ENCODE measurements at regions not wholly inside any gene's neighbourhood (a gene's known extent, or its start where the extent isn't known, plus 50 kb on each side); places are given as distances from the start of the nearest gene placed in this dataset.
A peak's percentile ranks its signal among the peaks of the same experiment; 100 is the strongest.

GRCh38 chrX:65601530-65602220, 65.8 kb upstream of the MSN start:
- no peak for DNase-seq (ENCODE audit: low read depth, low spot score)
- no peak overlapping the region for H3K27ac ChIP-seq (ENCODE audit: control insufficient read depth, insufficient read depth, low read length)

GRCh38 chrX:65601126-65601525, 66.3 kb upstream of the MSN start:
- Histone ChIP-seq H3K27me3 (ENCODE audit: control insufficient read depth, extremely low read depth, insufficient read depth, low read length) (no peaks in the 10 kb centered on the region), H3K4me3 (ENCODE audit: control insufficient read depth in 2 of 3, extremely low read depth in 1 of 3, insufficient read depth in 2 of 3, low read depth in 1 of 3, low read length in 3 of 3) (no peak overlapping the region), H3K9me3 (ENCODE audit: control insufficient read depth, low read depth, low read length) (no peaks in the 10 kb centered on the region), H3K79me2 (ENCODE audit: control insufficient read depth, insufficient read depth, low read length) (no peaks in the 10 kb centered on the region), H4K20me1 (ENCODE audit: control insufficient read depth, extremely low read depth, insufficient read depth, low read length) (no peaks in the 10 kb centered on the region), H3K36me3 (ENCODE audit: control insufficient read depth in 2 of 2, extremely low read depth in 1 of 2, insufficient read depth in 2 of 2, low read length in 2 of 2) (no peaks in the 10 kb centered on the region), H2AFZ (ENCODE audit: control insufficient read depth, low read length) (no peak overlapping the region), H3K4me2 (ENCODE audit: control insufficient read depth, extremely low read depth, insufficient read depth, low read depth, low read length) (no peak overlapping the region), H3K4me1 (ENCODE audit: control insufficient read depth, extremely low read depth, insufficient read depth, low read length) (peaks cover 13% of the 10 kb centered on the region), H3K27ac (ENCODE audit: control insufficient read depth, insufficient read depth, low read length) (no peak overlapping the region), H3K9me1 (ENCODE audit: control insufficient read depth, extremely low read depth, insufficient read depth, low read length) (no peaks in the 10 kb centered on the region), H3K9ac (ENCODE audit: control insufficient read depth, extremely low read depth, insufficient read depth, low read length) (no peak overlapping the region)
- no peak for TF ChIP-seq EZH2 (IDR thresholded peaks at IDR 0.05; ENCODE audit: low read length)
- TF ChIP-seq CTCF (optimal IDR thresholded peaks at IDR 0.05 in 1 of 3, IDR thresholded peaks at IDR 0.05 in 1 of 3, conservative IDR thresholded peaks at IDR 0.05 in 1 of 3; ENCODE audit: extremely low read depth in 1 of 3, insufficient read depth in 2 of 3, low read length in 3 of 3) = no peak
- no peak for DNase-seq (ENCODE audit: low read depth, low spot score)
- dilution Hi-C loops (cut with MboI; ENCODE audit: extremely low pct_ligation_motif_present, low sequenced_read_pairs) = no loop called here
- FAIRE-seq = no peak

More at GRCh38 chrX:65601530-65602220, 65.8 kb upstream of the MSN start:
- Histone ChIP-seq H4K20me1 (ENCODE audit: control insufficient read depth, extremely low read depth, insufficient read depth, low read length) (no peaks in the 10 kb centered on the region), H3K4me3 (ENCODE audit: control insufficient read depth in 2 of 3, extremely low read depth in 1 of 3, insufficient read depth in 2 of 3, low read depth in 1 of 3, low read length in 3 of 3) (no peak overlapping the region), H3K4me1 (ENCODE audit: control insufficient read depth, extremely low read depth, insufficient read depth, low read length) (peaks cover 8% of the 10 kb centered on the region), H3K9me1 (ENCODE audit: control insufficient read depth, extremely low read depth, insufficient read depth, low read length) (no peaks in the 10 kb centered on the region), H3K4me2 (ENCODE audit: control insufficient read depth, extremely low read depth, insufficient read depth, low read depth, low read length) (no peak overlapping the region), H3K9ac (ENCODE audit: control insufficient read depth, extremely low read depth, insufficient read depth, low read length) (no peak overlapping the region), H2AFZ (ENCODE audit: control insufficient read depth, low read length) (no peak overlapping the region), H3K27me3 (ENCODE audit: control insufficient read depth, extremely low read depth, insufficient read depth, low read length) (no peaks in the 10 kb centered on the region), H3K9me3 (ENCODE audit: control insufficient read depth, low read depth, low read length) (no peaks in the 10 kb centered on the region), H3K79me2 (ENCODE audit: control insufficient read depth, insufficient read depth, low read length) (no peaks in the 10 kb centered on the region), H3K36me3 (ENCODE audit: control insufficient read depth in 2 of 2, extremely low read depth in 1 of 2, insufficient read depth in 2 of 2, low read length in 2 of 2) (no peaks in the 10 kb centered on the region)
- peak; percentile 44 for FAIRE-seq
- dilution Hi-C loops (cut with MboI; ENCODE audit: extremely low pct_ligation_motif_present, low sequenced_read_pairs) = no loop called here
- TF ChIP-seq EZH2 (IDR thresholded peaks at IDR 0.05; ENCODE audit: low read length) (no peak), CTCF (optimal IDR thresholded peaks at IDR 0.05 in 1 of 3, IDR thresholded peaks at IDR 0.05 in 1 of 3, conservative IDR thresholded peaks at IDR 0.05 in 1 of 3; ENCODE audit: extremely low read depth in 1 of 3, insufficient read depth in 2 of 3, low read length in 3 of 3) (no peak)
